Osteocyte (in vitro differentiated cells): ENCODE measurements at regions not wholly inside any gene's neighbourhood (a gene's known extent, or its start where the extent isn't known, plus 50 kb on each side); places are given as distances from the start of the nearest gene placed in this dataset.

ENCODE experiments used
- DNase-seq: peaks from one replicate; pipeline ENCODE4 v3.0.0; 2021; ENCODE audit warnings: mixed read lengths; ENCODE audit not compliant: unreplicated experiment; ENCODE audit errors: extremely low spot score
- H3K27ac Mint-ChIP-seq: one replicate; pipeline ENCODE4 v1.8.0; 2021; ENCODE audit warnings: mild to moderate bottlenecking, mixed read lengths; ENCODE audit not compliant: unreplicated experiment
- H3K27me3 Mint-ChIP-seq: one replicate; pipeline ENCODE4 v1.8.0; 2021; ENCODE audit warnings: mixed read lengths; ENCODE audit not compliant: unreplicated experiment
- H3K36me3 Mint-ChIP-seq: one replicate; pipeline ENCODE4 v1.8.0; 2021; ENCODE audit warnings: mixed read lengths; ENCODE audit not compliant: unreplicated experiment
- H3K4me1 Mint-ChIP-seq: one replicate; pipeline ENCODE4 v1.8.0; 2021; ENCODE audit warnings: mixed read lengths; ENCODE audit not compliant: unreplicated experiment
- H3K4me3 Mint-ChIP-seq: one replicate; pipeline ENCODE4 v1.8.0; 2021; ENCODE audit warnings: mild to moderate bottlenecking, moderate library complexity, mixed read lengths; ENCODE audit not compliant: unreplicated experiment
- H3K9me3 Mint-ChIP-seq: one replicate; pipeline ENCODE4 v1.8.0; 2021; ENCODE audit warnings: mixed read lengths; ENCODE audit not compliant: unreplicated experiment
- CTCF ChIP-seq: fragments of 200-600 bp; sonication (generic); IDR thresholded peaks from 2 replicates; pipeline ENCODE4 v1.5.0; 2021; ENCODE audit warnings: antibody characterized with exemption, mild to moderate bottlenecking, moderate library complexity

GRCh38 chr6:169009628-169010027 is 244.0 kb downstream of the THBS2 start:
- Mint-ChIP-seq H3K27ac (no peak overlapping the region), H3K4me3 (no peak overlapping the region), H3K9me3 (peaks cover 21% of the 10 kb centered on the region), H3K4me1 (no peaks in the 10 kb centered on the region), H3K36me3 (no peaks in the 10 kb centered on the region), H3K27me3 (no peaks in the 10 kb centered on the region)
- no peak for TF ChIP-seq CTCF
- no peak for DNase-seq

- peaks cover 16% of the 10 kb centered on the region for H3K9me3 Mint-ChIP-seq
- H3K27me3 Mint-ChIP-seq, result no peaks in the 10 kb centered on the region
- no peaks in the 10 kb centered on the region for H3K4me1 Mint-ChIP-seq
- no peak for DNase-seq
- no peak for TF ChIP-seq CTCF
- H3K36me3 Mint-ChIP-seq, result no peaks in the 10 kb centered on the region
- no peak overlapping the region for H3K27ac Mint-ChIP-seq
- H3K4me3 Mint-ChIP-seq, result no peak overlapping the region
These were observed 244.9 kb downstream of the THBS2 start for GRCh38 chr6:169008641-169009257.

- Mint-ChIP-seq H3K27ac (no peak overlapping the region), H3K27me3 (no peaks in the 10 kb centered on the region), H3K36me3 (no peaks in the 10 kb centered on the region), H3K4me1 (no peaks in the 10 kb centered on the region), H3K4me3 (no peak overlapping the region), H3K9me3 (peaks cover 3% of the 10 kb centered on the region)
- no peak for DNase-seq
- TF ChIP-seq CTCF, result no peak
These were observed 248.5 kb downstream of the THBS2 start for GRCh38 chr6:169005166-169005565.

- Mint-ChIP-seq H3K4me1 (no peaks in the 10 kb centered on the region), H3K27me3 (no peaks in the 10 kb centered on the region), H3K27ac (no peak overlapping the region), H3K9me3 (no peaks in the 10 kb centered on the region), H3K36me3 (no peaks in the 10 kb centered on the region), H3K4me3 (no peak overlapping the region)
- no peak for TF ChIP-seq CTCF
- no peak for DNase-seq
These were observed 253.6 kb downstream of the THBS2 start for GRCh38 chr6:169000022-169000421.

- Mint-ChIP-seq H3K36me3 (no peaks in the 10 kb centered on the region), H3K27me3 (no peaks in the 10 kb centered on the region), H3K9me3 (no peaks in the 10 kb centered on the region), H3K4me1 (no peaks in the 10 kb centered on the region), H3K27ac (no peak overlapping the region), H3K4me3 (no peak overlapping the region)
- no peak for DNase-seq
- TF ChIP-seq CTCF, result no peak
These were observed 254.3 kb downstream of the THBS2 start for GRCh38 chr6:168999392-168999791.
